NT2/D1 (cell line): ENCODE measurements at regions not wholly inside any gene's neighbourhood (a gene's known extent, or its start where the extent isn't known, plus 50 kb on each side); places are given as distances from the start of the nearest gene placed in this dataset.

Experiments used
- YY1 ChIP-seq: IDR thresholded peaks from 2 replicates; pipeline ENCODE4 v1.6.1; 2011; ENCODE audit not compliant: insufficient read length, insufficient read depth
- ZNF274 ChIP-seq: IDR thresholded peaks from 2 replicates; pipeline ENCODE4 v1.6.1; 2011; ENCODE audit warnings: mild to moderate bottlenecking, low read depth, low read length

- no peak for TF ChIP-seq YY1
- no peak for TF ChIP-seq ZNF274
Measured at GRCh38 chr18:51621113-51621863, 423.8 kb upstream of the MEX3C start.
